B cell (primary cell): ENCODE measurements at regions not wholly inside any gene's neighbourhood (a gene's known extent, or its start where the extent isn't known, plus 50 kb on each side); places are given as distances from the start of the nearest gene placed in this dataset.

Source experiments
- ATAC-seq: fragments of 200-7000 bp; cut with Tn5 transposase; one replicate; pipeline ENCODE4 v1.10.0; 2021; ENCODE audit warnings: low read depth, mild to moderate bottlenecking, moderate number of reproducible peaks, moderate library complexity
- CTCF ChIA-PET: fragments of 350-600 bp; sonication (Branson Sonifier 250); formaldehyde crosslinking; loops from one replicate; lab custom pipeline; 2021; ENCODE audit warnings: antibody characterized with exemption, inconsistent platforms; lab: Charles Lee
- POLR2A ChIA-PET: fragments of 350-600 bp; sonication (Branson Sonifier 250); formaldehyde crosslinking; loops from one replicate; lab custom pipeline; 2021; ENCODE audit warnings: antibody characterized with exemption; lab: Charles Lee
- DNase-seq: peaks from one replicate; pipeline ENCODE4 v3.0.0; 2013
- H2AFZ ChIP-seq: 2 replicates; pipeline ENCODE4 v1.6.1; 2012; ENCODE audit warnings: mild to moderate bottlenecking, low read depth, low read length; ENCODE audit not compliant: insufficient read depth, poor library complexity, severe bottlenecking
- H3K27ac ChIP-seq, 2 donors: 1 replicate in 1 of 2; 2 replicates in 1 of 2; pipeline ENCODE4 v1.5.1; 2012 to 2013; ENCODE audit warnings: low read length in 2 of 2, mild to moderate bottlenecking in 2 of 2, moderate library complexity in 1 of 2
- H3K27me3 ChIP-seq, 4 experiments: fragments of 200-600 bp in 1 of 4; sonication (generic) in 1 of 4; replicated peaks in 1 of 4; 1 replicate in 2 of 4; 2 replicates in 2 of 4; pipeline versions ENCODE4 v1.6.1 to v1.7.0; 2013 to 2016; ENCODE audit warnings: low read length in 3 of 4, mild to moderate bottlenecking in 2 of 4, mixed read lengths in 1 of 4, moderate library complexity in 1 of 4; ENCODE audit not compliant: insufficient read depth in 4 of 4, control insufficient read depth in 3 of 4; ENCODE audit errors: control extremely low read depth in 1 of 4
- H3K36me3 ChIP-seq, 2 experiments: replicated peaks in 1 of 2; 1 replicate in 1 of 2; 2 replicates in 1 of 2; pipeline versions ENCODE4 v1.6.1 to v1.7.1; 2013; ENCODE audit warnings: low read length in 1 of 2; ENCODE audit not compliant: insufficient read depth in 2 of 2, control insufficient read depth in 1 of 2; ENCODE audit errors: control extremely low read depth in 1 of 2, extremely low read depth in 1 of 2
- H3K4me1 ChIP-seq, 2 donors: fragments of 200-600 bp in 1 of 2; sonication (generic) in 1 of 2; 1 replicate in 1 of 2; 2 replicates in 1 of 2; pipeline versions ENCODE4 v1.5.1 to v1.6.1; 2013 to 2017; ENCODE audit warnings: low read length in 2 of 2; ENCODE audit not compliant: control insufficient read depth in 2 of 2, insufficient read depth in 2 of 2
- H3K4me2 ChIP-seq: replicated peaks from 2 replicates; pipeline ENCODE3; 2012; ENCODE audit warnings: mild to moderate bottlenecking, low read depth, low read length; ENCODE audit not compliant: poor library complexity, severe bottlenecking
- H3K4me3 ChIP-seq, 5 experiments: fragments of 200-600 bp in 1 of 5; sonication (generic) in 1 of 5; 1 replicate in 3 of 5; 2 replicates in 2 of 5; pipeline versions ENCODE4 v1.5.1 to v1.7.0; 2011 to 2016; ENCODE audit warnings: low read length in 4 of 5, mild to moderate bottlenecking in 4 of 5, low read depth in 2 of 5, control low read depth in 1 of 5, moderate library complexity in 1 of 5; ENCODE audit not compliant: insufficient read depth in 1 of 5; ENCODE audit errors: control extremely low read depth in 1 of 5, extremely low read depth in 1 of 5
- H3K79me2 ChIP-seq: fragments of 200-600 bp; sonication (generic); one replicate; pipeline ENCODE4 v1.6.0; 2016; ENCODE audit warnings: low read length; ENCODE audit not compliant: control insufficient read depth, insufficient read depth
- H3K9ac ChIP-seq: fragments of 200-600 bp; sonication (generic); 2 replicates; pipeline ENCODE4 v1.6.1; 2017; ENCODE audit warnings: mild to moderate bottlenecking, low read length, moderate library complexity
- H3K9me3 ChIP-seq, 3 donors: one replicate each; pipeline versions ENCODE4 v1.6.1 to v1.7.1; 2013; ENCODE audit warnings: low read length in 2 of 3; ENCODE audit not compliant: control insufficient read depth in 2 of 3, insufficient read depth in 1 of 3; ENCODE audit errors: control extremely low read depth in 1 of 3
- H4K20me1 ChIP-seq: 2 replicates; pipeline ENCODE4 v1.6.0; 2012; ENCODE audit warnings: mild to moderate bottlenecking, low read length; ENCODE audit not compliant: insufficient read depth, control insufficient read depth, poor library complexity, severe bottlenecking
- H3K27ac Mint-ChIP-seq: one replicate; pipeline ENCODE4 v1.8.0; 2021; ENCODE audit warnings: mixed read lengths
- H3K27me3 Mint-ChIP-seq: one replicate; pipeline ENCODE4 v1.8.0; 2021; ENCODE audit warnings: mixed read lengths
- H3K4me1 Mint-ChIP-seq: one replicate; pipeline ENCODE4 v1.8.0; 2021; ENCODE audit warnings: mixed read lengths
- H3K4me3 Mint-ChIP-seq: one replicate; pipeline ENCODE4 v1.8.0; 2021; ENCODE audit warnings: mixed read lengths
- H3K9me3 Mint-ChIP-seq: one replicate; pipeline ENCODE4 v1.8.0; 2022; ENCODE audit warnings: mixed read lengths; ENCODE audit not compliant: insufficient read depth
- CTCF ChIP-seq: fragments of 200-600 bp; IDR thresholded peaks from one replicate; pipeline ENCODE4 v1.8.0; 2022; ENCODE audit warnings: antibody characterized with exemption, mild to moderate bottlenecking
- EZH2 ChIP-seq: IDR thresholded peaks from 2 replicates; pipeline ENCODE4 v1.6.1; 2012; ENCODE audit warnings: borderline replicate concordance, low read depth, mild to moderate bottlenecking, moderate library complexity, low read length; ENCODE audit not compliant: insufficient read depth, poor library complexity, severe bottlenecking
- WGBS: methylation state at CpG from one replicate; pipeline ENCODE4 v1.1.5; 2013; ENCODE audit warnings: missing lambda C conversion rate; ENCODE audit not compliant: insufficient coverage; 5-methylcytosine and 5-hydroxymethylcytosine counted together
- intact Hi-C: fragments of 100-400 bp; cut with micrococcal nuclease; formaldehyde crosslinking; loops from one replicate; pipeline ENCODE4 v1.10.0; 2022

DNA sequence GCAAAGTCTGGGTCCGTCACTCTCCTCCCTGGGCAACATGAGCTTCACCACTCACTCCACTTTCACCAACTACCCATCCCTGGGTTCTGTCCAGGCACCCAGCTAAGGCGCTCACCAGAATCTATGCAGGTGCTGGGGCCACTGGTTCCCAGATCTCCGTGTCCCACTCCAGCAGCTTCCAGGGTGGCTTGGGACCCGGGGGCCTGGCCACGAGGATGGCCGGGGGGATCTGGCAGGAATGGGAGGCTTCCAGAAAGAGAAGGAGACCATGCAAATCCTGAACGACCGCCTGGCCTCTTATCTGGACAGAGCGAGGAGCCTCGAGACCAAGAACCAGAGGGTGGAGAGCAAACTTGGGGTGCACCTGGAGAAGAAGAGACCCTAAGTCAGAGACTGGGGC, 1611.0 kb upstream of the ACO1 start:
- DNase-seq (no peak), ATAC-seq (no peak)
- H3K4me2 ChIP-seq = no peak overlapping the region
- ChIA-PET POLR2A (no interaction called here), CTCF (no interaction called here)
- 88% methylated on average over 10 of the region's 10 CpGs for WGBS
- peaks cover 0 to 4% (median 0%) of the 10 kb centered on the region in 3 donors for H3K9me3 ChIP-seq
- no peaks in the 10 kb centered on the region for H3K27me3 ChIP-seq
- no peaks in the 10 kb centered on the region for H3K79me2 ChIP-seq
- H3K36me3 ChIP-seq = no peaks in the 10 kb centered on the region
- intact Hi-C loops = no loop called here
- no peak overlapping the region for H2AFZ ChIP-seq
- no peak overlapping the region for H3K9ac ChIP-seq
- H3K4me3 ChIP-seq = no peak overlapping the region
- Mint-ChIP-seq H3K4me1 (no peaks in the 10 kb centered on the region), H3K27ac (no peak overlapping the region), H3K9me3 (no peaks in the 10 kb centered on the region), H3K4me3 (no peak overlapping the region), H3K27me3 (no peaks in the 10 kb centered on the region)
- no peak overlapping the region for H3K27ac ChIP-seq
- no peaks in the 10 kb centered on the region for H3K4me1 ChIP-seq
- no peaks in the 10 kb centered on the region for H4K20me1 ChIP-seq
- no peak for TF ChIP-seq CTCF
- TF ChIP-seq EZH2 = no peak

GRCh38 chr9:30774326-30774725, 1610.1 kb upstream of the ACO1 start:
- H3K4me2 ChIP-seq = no peak overlapping the region
- no peak for ATAC-seq
- no peaks in the 10 kb centered on the region for H3K79me2 ChIP-seq
- H3K4me1 ChIP-seq = no peaks in the 10 kb centered on the region
- intact Hi-C loops = no loop called here
- Mint-ChIP-seq H3K4me3 (no peak overlapping the region), H3K27me3 (no peaks in the 10 kb centered on the region), H3K27ac (no peak overlapping the region), H3K4me1 (no peaks in the 10 kb centered on the region), H3K9me3 (peaks cover under 1% of the 10 kb centered on the region)
- 84% methylated on average over 13 of the region's 17 CpGs for WGBS
- POLR2A ChIA-PET = no interaction called here
- no peak overlapping the region for H2AFZ ChIP-seq
- peaks cover 0 to 4% (median 0%) of the 10 kb centered on the region in 3 donors for H3K9me3 ChIP-seq
- DNase-seq = no peak
- CTCF ChIA-PET = no interaction called here
- no peak overlapping the region for H3K9ac ChIP-seq
- H3K27ac ChIP-seq = no peak overlapping the region
- no peaks in the 10 kb centered on the region for H3K36me3 ChIP-seq
- no peaks in the 10 kb centered on the region for H4K20me1 ChIP-seq
- H3K27me3 ChIP-seq = no peaks in the 10 kb centered on the region
- no peak overlapping the region for H3K4me3 ChIP-seq
- TF ChIP-seq CTCF (no peak), EZH2 (no peak)
